Adrenal gland (tissue), 9 donors: ENCODE measurements at regions not wholly inside any gene's neighbourhood (a gene's known extent, or its start where the extent isn't known, plus 50 kb on each side); places are given as distances from the start of the nearest gene placed in this dataset.

ENCODE experiments used
- DNase-seq, 7 donors: peaks; one replicate each; pipeline ENCODE4 v3.0.0-alpha.2; 2019 to 2020
- H3K27ac ChIP-seq, 5 donors: fragments of 200-600 bp; sonication (generic) in 4 of 5; 1 replicate in 3 of 5; 2 replicates in 2 of 5; pipeline versions ENCODE4 v1.5.1 to v1.8.0; 2016 to 2020; ENCODE audit warnings: mild to moderate bottlenecking in 1 of 5
- H3K27me3 ChIP-seq: fragments of 200-600 bp; 2 replicates; pipeline ENCODE4 v1.8.0; 2021
- H3K36me3 ChIP-seq, 2 donors: fragments of 200-600 bp; replicated peaks in 1 of 2; 1 replicate in 1 of 2; 2 replicates in 1 of 2; pipeline versions ENCODE4 v1.5.1 to v1.8.0; 2018 to 2022
- H3K4me1 ChIP-seq, 2 donors: fragments of 200-600 bp; replicated peaks in 1 of 2; 1 replicate in 1 of 2; 2 replicates in 1 of 2; pipeline versions ENCODE4 v1.5.1 to v1.8.0; 2018 to 2021
- H3K4me3 ChIP-seq, 4 donors: fragments of 200-600 bp; sonication (generic) in 3 of 4; one replicate each; pipeline ENCODE4 v1.5.1; 2016 to 2018
- H3K9me3 ChIP-seq, 3 donors: fragments of 200-600 bp; sonication (generic) in 1 of 3; replicated peaks in 1 of 3; 1 replicate in 2 of 3; 2 replicates in 1 of 3; pipeline versions ENCODE4 v1.5.1 to v1.8.0; 2016 to 2021
- CTCF ChIP-seq, 6 experiments: fragments of 450-650 bp in 4 of 6; fragments of 200-600 bp in 2 of 6; sonication (generic) in 1 of 6; IDR thresholded peaks; 1 replicate in 5 of 6; 2 replicates in 1 of 6; pipeline versions ENCODE4 v1.5.1 to v1.8.0; 2016 to 2021; ENCODE audit warnings: antibody characterized with exemption in 6 of 6, mild to moderate bottlenecking in 2 of 6, moderate library complexity in 1 of 6
- POLR2A ChIP-seq, 2 donors: fragments of 450-650 bp; IDR thresholded peaks; one replicate each; pipeline ENCODE4 v1.6.1; 2017; ENCODE audit warnings: antibody characterized with exemption in 2 of 2, mild to moderate bottlenecking in 2 of 2, moderate library complexity in 1 of 2
- WGBS, 4 donors: extraction: QIAGEN DNeasy Blood & Tissue Kit in 2 of 4; methylation state at CpG; one replicate each; pipeline versions ENCODE4 v1.1.5 to v1.1.7; 2013 to 2017; 5-methylcytosine and 5-hydroxymethylcytosine counted together
- intact Hi-C, 2 donors: fragments of 100-400 bp; cut with DNase I; formaldehyde crosslinking; loops; one replicate each; pipeline versions ENCODE4 v1.14.1 to v1.15.0; 2022 to 2023
- donor health status: healthy with polysubstance abuse.
- donor health status: Bipolar disorder and iron deficiency.
- donor health status: DM: yes; HTN: yes; CAD: no.
- donor health status: DM: no; HTN: no; CAD: no.
- donor health status: DM: no; HTN: no; CAD: no.

GRCh38 chr10:108817135-108817534 is 1106.2 kb downstream of the XPNPEP1 start:
- DNase-seq, result no peak
- WGBS, 4 donors, result 56 to 77% (median 65%) methylated on average over 3 of the region's 3 CpGs
- TF ChIP-seq POLR2A (IDR thresholded peaks at IDR 0.05) (no peak), CTCF (IDR thresholded peaks at IDR 0.05) (no peak)
- Histone ChIP-seq H3K4me3 (no peak overlapping the region), H3K9me3 (no peaks in the 10 kb centered on the region), H3K27me3 (no peaks in the 10 kb centered on the region), H3K27ac (no peak overlapping the region), H3K4me1 (no peaks in the 10 kb centered on the region), H3K36me3 (no peaks in the 10 kb centered on the region)
- intact Hi-C loops, result no loop called here

- Histone ChIP-seq H3K9me3 (no peaks in the 10 kb centered on the region), H3K27ac (no peak overlapping the region), H3K4me3 (no peak overlapping the region), H3K4me1 (no peaks in the 10 kb centered on the region), H3K36me3 (no peaks in the 10 kb centered on the region), H3K27me3 (no peaks in the 10 kb centered on the region)
- intact Hi-C loops, result no loop called here
- 57 to 83% (median 81%) methylated on average over 2 of the region's 2 CpGs for WGBS, 4 donors
- no peak for DNase-seq
- TF ChIP-seq CTCF (IDR thresholded peaks at IDR 0.05) (no peak), POLR2A (IDR thresholded peaks at IDR 0.05) (no peak)
These were observed 1110.4 kb downstream of the XPNPEP1 start for GRCh38 chr10:108812906-108813305.

- H3K27me3 ChIP-seq, result no peaks in the 10 kb centered on the region
- intact Hi-C loops, result no loop called here
- H3K27ac ChIP-seq, result no peak overlapping the region
- TF ChIP-seq POLR2A (IDR thresholded peaks at IDR 0.05) (no peak), CTCF (IDR thresholded peaks at IDR 0.05) (no peak)
- 34 to 46% (median 40%) methylated on average over 1 of the region's 1 CpG for WGBS, 4 donors
- no peak for DNase-seq
- no peaks in the 10 kb centered on the region for H3K4me1 ChIP-seq
- H3K9me3 ChIP-seq, result no peaks in the 10 kb centered on the region
- no peak overlapping the region for H3K4me3 ChIP-seq
- no peaks in the 10 kb centered on the region for H3K36me3 ChIP-seq
These were observed 1111.0 kb downstream of the XPNPEP1 start for GRCh38 chr10:108812296-108812695.

GRCh38 chr10:108808228-108808627 is 1115.1 kb downstream of the XPNPEP1 start:
- TF ChIP-seq POLR2A (IDR thresholded peaks at IDR 0.05) (no peak), CTCF (IDR thresholded peaks at IDR 0.05) (no peak)
- intact Hi-C loops, result no loop called here
- Histone ChIP-seq H3K4me1 (no peaks in the 10 kb centered on the region), H3K27me3 (no peaks in the 10 kb centered on the region), H3K4me3 (no peak overlapping the region), H3K36me3 (no peaks in the 10 kb centered on the region), H3K27ac (no peak overlapping the region), H3K9me3 (no peaks in the 10 kb centered on the region)
- DNase-seq, result no peak
- 60 to 70% (median 69%) methylated on average over 2 of the region's 2 CpGs for WGBS, 4 donors
